ENCODE measurements at regions not wholly inside any gene's neighbourhood (a gene's known extent, or its start where the extent isn't known, plus 50 kb on each side); places are given as distances from the start of the nearest gene placed in this dataset.

DNA sequence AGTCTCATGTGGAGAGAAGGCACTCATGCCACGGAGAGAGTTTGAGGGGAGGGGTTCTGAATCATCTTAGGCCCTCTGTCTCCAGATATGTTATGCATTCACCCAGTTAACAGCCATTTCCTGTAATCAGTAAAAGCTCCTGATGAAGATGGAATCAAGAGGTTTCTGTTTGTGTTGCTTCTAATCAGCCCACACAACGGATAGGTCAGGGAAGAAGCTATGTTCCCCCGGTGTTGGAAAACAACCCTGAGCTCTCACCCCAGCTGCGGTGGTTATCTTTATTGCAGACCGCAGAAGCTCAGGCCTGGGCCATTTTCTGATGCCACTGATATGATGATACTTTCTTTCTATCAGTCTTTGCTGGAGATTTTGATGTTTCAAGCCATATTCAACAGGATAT lies 338.5 kb upstream of the ONECUT1 start:
- TF ChIP-seq, protein P1, sequence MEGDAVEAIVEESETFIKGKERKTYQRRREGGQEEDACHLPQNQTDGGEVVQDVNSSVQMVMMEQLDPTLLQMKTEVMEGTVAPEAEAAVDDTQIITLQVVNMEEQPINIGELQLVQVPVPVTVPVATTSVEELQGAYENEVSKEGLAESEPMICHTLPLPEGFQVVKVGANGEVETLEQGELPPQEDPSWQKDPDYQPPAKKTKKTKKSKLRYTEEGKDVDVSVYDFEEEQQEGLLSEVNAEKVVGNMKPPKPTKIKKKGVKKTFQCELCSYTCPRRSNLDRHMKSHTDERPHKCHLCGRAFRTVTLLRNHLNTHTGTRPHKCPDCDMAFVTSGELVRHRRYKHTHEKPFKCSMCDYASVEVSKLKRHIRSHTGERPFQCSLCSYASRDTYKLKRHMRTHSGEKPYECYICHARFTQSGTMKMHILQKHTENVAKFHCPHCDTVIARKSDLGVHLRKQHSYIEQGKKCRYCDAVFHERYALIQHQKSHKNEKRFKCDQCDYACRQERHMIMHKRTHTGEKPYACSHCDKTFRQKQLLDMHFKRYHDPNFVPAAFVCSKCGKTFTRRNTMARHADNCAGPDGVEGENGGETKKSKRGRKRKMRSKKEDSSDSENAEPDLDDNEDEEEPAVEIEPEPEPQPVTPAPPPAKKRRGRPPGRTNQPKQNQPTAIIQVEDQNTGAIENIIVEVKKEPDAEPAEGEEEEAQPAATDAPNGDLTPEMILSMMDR (IDR thresholded peaks at IDR 0.05): no peak
- TF ChIP-seq EZH2 (IDR thresholded peaks at IDR 0.05): no peak
